DOHH2 (cell line): ENCODE measurements at regions not wholly inside any gene's neighbourhood (a gene's known extent, or its start where the extent isn't known, plus 50 kb on each side); places are given as distances from the start of the nearest gene placed in this dataset.

Experiments used
- H3F3A ChIP-seq: fragments of 200-600 bp; sonication (generic), shearing (Covaris generic); 2 replicates; pipeline ENCODE4 v1.6.0; 2016; ENCODE audit warnings: antibody characterized with exemption, mild to moderate bottlenecking; ENCODE audit not compliant: control insufficient read depth, insufficient read depth
- H3K27ac ChIP-seq: fragments of 200-600 bp; sonication (generic); 2 replicates; pipeline ENCODE4 v1.5.1; 2014; ENCODE audit warnings: low read depth, mild to moderate bottlenecking, low read length, moderate library complexity
- H3K27me3 ChIP-seq: fragments of 200-600 bp; sonication (generic); 2 replicates; pipeline ENCODE4 v1.6.1; 2014; ENCODE audit warnings: mild to moderate bottlenecking, low read length, mixed read lengths; ENCODE audit not compliant: control insufficient read depth
- H3K36me3 ChIP-seq: fragments of 200-600 bp; sonication (generic); 2 replicates; pipeline ENCODE4 v1.6.1; 2014; ENCODE audit warnings: mild to moderate bottlenecking, low read length, moderate library complexity, mixed read lengths; ENCODE audit not compliant: control insufficient read depth
- H3K4me1 ChIP-seq: fragments of 200-600 bp; sonication (generic); 2 replicates; pipeline ENCODE4 v1.6.1; 2014; ENCODE audit warnings: mild to moderate bottlenecking, low read length, mixed read lengths; ENCODE audit not compliant: control insufficient read depth
- H3K4me2 ChIP-seq: fragments of 200-600 bp; sonication (generic); 2 replicates; pipeline ENCODE4 v1.6.0; 2014; ENCODE audit warnings: mild to moderate bottlenecking, low read length, moderate library complexity
- H3K4me3 ChIP-seq: fragments of 200-600 bp; sonication (generic); 2 replicates; pipeline ENCODE4 v1.5.1; 2014; ENCODE audit warnings: mild to moderate bottlenecking, low read length, mixed read lengths
- H3K79me2 ChIP-seq: fragments of 200-600 bp; sonication (generic); 2 replicates; pipeline ENCODE4 v1.6.1; 2014; ENCODE audit warnings: mild to moderate bottlenecking, low read length, mixed read lengths; ENCODE audit not compliant: control insufficient read depth
- H3K9me2 ChIP-seq: fragments of 200-600 bp; sonication (generic); replicated peaks from 2 replicates; pipeline ENCODE4 v1.6.1; 2014; ENCODE audit warnings: mild to moderate bottlenecking, low read length, mixed read lengths; ENCODE audit not compliant: control insufficient read depth
- H3K9me3 ChIP-seq: fragments of 200-600 bp; sonication (generic); 2 replicates; pipeline ENCODE4 v1.6.1; 2014; ENCODE audit warnings: antibody characterized with exemption, low read length, mixed read lengths; ENCODE audit not compliant: control insufficient read depth, insufficient read depth
- H4K20me1 ChIP-seq: fragments of 200-600 bp; sonication (generic); 2 replicates; pipeline ENCODE4 v1.6.0; 2014; ENCODE audit warnings: low read depth, mild to moderate bottlenecking, antibody characterized with exemption, low read length, moderate library complexity; ENCODE audit not compliant: control insufficient read depth, insufficient read depth
- CTCF ChIP-seq: fragments of 200-600 bp; sonication (generic); IDR thresholded peaks from one replicate; pipeline ENCODE4 v1.5.1; 2014; ENCODE audit warnings: antibody characterized with exemption, mild to moderate bottlenecking, low read depth, low read length; ENCODE audit not compliant: poor library complexity, severe bottlenecking
- EZH2phosphoT487 ChIP-seq: fragments of 200-600 bp; sonication (generic); IDR thresholded peaks from 2 replicates; pipeline ENCODE4 v1.6.1; 2017; ENCODE audit warnings: borderline replicate concordance, mild to moderate bottlenecking, antibody characterized with exemption, low read length, moderate library complexity, mixed read lengths

GRCh38 chr17:72244494-72244893, 123.7 kb downstream of the SOX9 start:
- Histone ChIP-seq H4K20me1 (no peaks in the 10 kb centered on the region), H3K79me2 (no peaks in the 10 kb centered on the region), H3K27me3 (no peaks in the 10 kb centered on the region), H3K9me3 (peaks cover 3% of the 10 kb centered on the region; the same call in 1 of the 2 replicates), H3K4me1 (no peaks in the 10 kb centered on the region), H3K4me3 (no peak overlapping the region), H3K4me2 (no peak overlapping the region), H3K36me3 (no peaks in the 10 kb centered on the region), H3K9me2 (no peaks in the 10 kb centered on the region), H3F3A (no peaks in the 10 kb centered on the region), H3K27ac (no peak overlapping the region)
- TF ChIP-seq EZH2phosphoT487 (no peak), CTCF (no peak)

- TF ChIP-seq EZH2phosphoT487, result no peak
- TF ChIP-seq CTCF, result no peak
- Histone ChIP-seq H3K9me3 (peaks cover 3% of the 10 kb centered on the region; the same call in 1 of the 2 replicates), H4K20me1 (no peaks in the 10 kb centered on the region), H3K27me3 (no peaks in the 10 kb centered on the region), H3F3A (no peaks in the 10 kb centered on the region), H3K4me1 (no peaks in the 10 kb centered on the region), H3K79me2 (no peaks in the 10 kb centered on the region), H3K4me2 (no peak overlapping the region), H3K4me3 (no peak overlapping the region), H3K36me3 (no peaks in the 10 kb centered on the region), H3K9me2 (no peaks in the 10 kb centered on the region), H3K27ac (no peak overlapping the region)
Measured at GRCh38 chr17:72244956-72245355, 124.1 kb downstream of the SOX9 start.

DNA sequence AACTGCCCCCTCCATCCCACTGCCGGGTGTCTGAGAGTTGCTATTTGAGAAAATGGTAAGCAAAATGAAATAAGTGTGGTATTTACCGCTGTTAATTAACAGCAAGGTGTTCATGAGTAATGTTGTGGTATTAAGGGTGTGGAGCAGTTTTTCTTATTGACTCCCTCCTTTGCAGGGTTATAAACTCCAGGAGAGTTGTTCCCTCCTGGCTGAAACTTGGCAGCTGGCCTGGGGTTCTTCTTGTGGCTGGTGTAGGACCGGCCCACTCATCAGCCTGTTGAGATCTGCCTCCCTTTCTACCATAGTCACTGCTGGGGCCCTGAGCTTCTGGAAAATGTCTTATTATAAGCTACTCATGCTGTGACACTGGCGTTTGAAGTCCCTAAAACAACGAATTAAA, 128.6 kb downstream of the SOX9 start:
- Histone ChIP-seq H3F3A (no peaks in the 10 kb centered on the region), H3K27ac (no peak overlapping the region), H3K4me1 (no peaks in the 10 kb centered on the region), H3K36me3 (no peaks in the 10 kb centered on the region), H3K9me3 (no peaks in the 10 kb centered on the region), H3K4me3 (no peak overlapping the region), H3K79me2 (no peaks in the 10 kb centered on the region), H4K20me1 (no peaks in the 10 kb centered on the region), H3K27me3 (no peaks in the 10 kb centered on the region), H3K9me2 (no peaks in the 10 kb centered on the region), H3K4me2 (no peak overlapping the region)
- no peak for TF ChIP-seq CTCF
- TF ChIP-seq EZH2phosphoT487, result no peak

GRCh38 chr17:72250206-72250605, 129.4 kb downstream of the SOX9 start:
- Histone ChIP-seq H3K4me3 (no peak overlapping the region), H3K9me3 (no peaks in the 10 kb centered on the region), H3K79me2 (no peaks in the 10 kb centered on the region), H3F3A (no peaks in the 10 kb centered on the region), H4K20me1 (no peaks in the 10 kb centered on the region), H3K4me1 (no peaks in the 10 kb centered on the region), H3K27ac (no peak overlapping the region), H3K9me2 (no peaks in the 10 kb centered on the region), H3K27me3 (no peaks in the 10 kb centered on the region), H3K4me2 (no peak overlapping the region), H3K36me3 (no peaks in the 10 kb centered on the region)
- no peak for TF ChIP-seq CTCF
- TF ChIP-seq EZH2phosphoT487, result no peak
